K562 (cell line): ENCODE measurements at regions not wholly inside any gene's neighbourhood (a gene's known extent, or its start where the extent isn't known, plus 50 kb on each side); places are given as distances from the start of the nearest gene placed in this dataset.

Experiments
- CBX3 ChIP-seq, 2 experiments: IDR thresholded peaks; 1 replicate in 1 of 2; 2 replicates in 1 of 2; pipeline ENCODE4 v1.6.1; 2012; ENCODE audit warnings: inconsistent platforms in 2 of 2, low read length in 2 of 2, borderline replicate concordance in 1 of 2, control low read depth in 1 of 2
- CTCF ChIP-seq, 3 experiments: IDR thresholded peaks in 2 of 3; conservative IDR thresholded peaks in 1 of 3; 2 replicates each; pipeline ENCODE4 v1.5.1; 2011 to 2012; ENCODE audit warnings: low read length in 3 of 3, mild to moderate bottlenecking in 3 of 3, control low read depth in 2 of 3, improper control_type of control experiment in 1 of 3, inconsistent platforms in 1 of 3, low read depth in 1 of 3, mixed read lengths in 1 of 3, moderate library complexity in 1 of 3; ENCODE audit not compliant: insufficient read depth in 2 of 3
- FUS ChIP-seq: fragments of 200-400 bp; formaldehyde crosslinking; optimal IDR thresholded peaks from 2 replicates; pipeline ENCODE3; 2017; ENCODE audit warnings: low read depth, low read length
- KAT7 ChIP-seq: sonication (generic); formaldehyde crosslinking; IDR thresholded peaks from 2 replicates; pipeline ENCODE4 v1.8.0; 2022; ENCODE audit warnings: missing genetic modification reagents, mild to moderate bottlenecking, borderline replicate concordance
- KLF13 ChIP-seq: fragments of 450-650 bp; IDR thresholded peaks from 2 replicates; pipeline ENCODE4 v1.6.1; 2016; ENCODE audit warnings: missing genetic modification characterization, low read depth, mild to moderate bottlenecking, missing compliant biosample characterization, moderate library complexity, borderline replicate concordance
- NCOA2 ChIP-seq, 2 experiments: fragments of 450-650 bp; IDR thresholded peaks; 2 replicates each; pipeline ENCODE4 v1.6.1; 2018; ENCODE audit warnings: mild to moderate bottlenecking in 2 of 2, moderate library complexity in 1 of 2; ENCODE audit not compliant: partially characterized antibody in 2 of 2
- NR2C2 ChIP-seq, 2 experiments: fragments of 200-800 bp in 1 of 2; sonication (Bioruptor generic) in 1 of 2; sonication (generic) in 1 of 2; formaldehyde crosslinking in 1 of 2; IDR thresholded peaks; 2 replicates each; pipeline versions ENCODE4 v1.6.1 to v1.8.0; 2016 to 2022; ENCODE audit warnings: mild to moderate bottlenecking in 1 of 2, missing compliant biosample characterization in 1 of 2, missing genetic modification characterization in 1 of 2, missing genetic modification reagents in 1 of 2
- ZBTB7A ChIP-seq: IDR thresholded peaks from 2 replicates; pipeline ENCODE4 v1.6.1; 2011; ENCODE audit warnings: low read depth, mild to moderate bottlenecking, low read length, moderate library complexity, borderline replicate concordance; ENCODE audit not compliant: control insufficient read depth
- ZNF175 ChIP-seq: fragments of 200-800 bp; sonication (Bioruptor generic); IDR thresholded peaks from 2 replicates; pipeline ENCODE4 v1.6.1; 2016; ENCODE audit warnings: low read depth, mild to moderate bottlenecking, missing genetic modification characterization, missing compliant biosample characterization
- TF ChIP-seq, protein P1 (sequence below): sonication (generic); formaldehyde crosslinking; IDR thresholded peaks from 2 replicates; pipeline ENCODE4 v1.5.0; 2020; ENCODE audit warnings: missing genetic modification reagents
- TF ChIP-seq, protein P2 (sequence below), 2 experiments: fragments of 450-650 bp; formaldehyde crosslinking in 1 of 2; IDR thresholded peaks; 2 replicates each; pipeline versions ENCODE4 v1.4.0 to v1.6.1; 2014 to 2020; ENCODE audit warnings: mild to moderate bottlenecking in 2 of 2, borderline replicate concordance in 1 of 2, low read depth in 1 of 2

- TF ChIP-seq, protein P1, sequence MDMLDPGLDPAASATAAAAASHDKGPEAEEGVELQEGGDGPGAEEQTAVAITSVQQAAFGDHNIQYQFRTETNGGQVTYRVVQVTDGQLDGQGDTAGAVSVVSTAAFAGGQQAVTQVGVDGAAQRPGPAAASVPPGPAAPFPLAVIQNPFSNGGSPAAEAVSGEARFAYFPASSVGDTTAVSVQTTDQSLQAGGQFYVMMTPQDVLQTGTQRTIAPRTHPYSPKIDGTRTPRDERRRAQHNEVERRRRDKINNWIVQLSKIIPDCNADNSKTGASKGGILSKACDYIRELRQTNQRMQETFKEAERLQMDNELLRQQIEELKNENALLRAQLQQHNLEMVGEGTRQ (CRISPR knock-in tag): no peak
- TF ChIP-seq KAT7 (CRISPR knock-in tag) (no peak), ZBTB7A (no peak), CTCF (IDR thresholded peaks at IDR 0.05 in 2 of 3, conservative IDR thresholded peaks at IDR 0.05 in 1 of 3; ENCODE audit: insufficient read depth in 2 of 3, low read depth in 1 of 3, low read length in 3 of 3) (no peak), NCOA2 (IDR thresholded peaks at IDR 0.05; ENCODE audit: partially characterized antibody in 2 of 2) (no peak), CBX3 (IDR thresholded peaks at IDR 0.05; ENCODE audit: borderline replicate concordance in 1 of 2, low read length in 2 of 2) (no peak), ZNF175 (CRISPR knock-in tag) (no peak), FUS (no peak), NR2C2 (CRISPR knock-in tag; IDR thresholded peaks at IDR 0.05) (no peak), NR2C2 (tag; IDR thresholded peaks at IDR 0.05) (no peak), KLF13 (tag) (no peak)
- TF ChIP-seq, protein P2, sequence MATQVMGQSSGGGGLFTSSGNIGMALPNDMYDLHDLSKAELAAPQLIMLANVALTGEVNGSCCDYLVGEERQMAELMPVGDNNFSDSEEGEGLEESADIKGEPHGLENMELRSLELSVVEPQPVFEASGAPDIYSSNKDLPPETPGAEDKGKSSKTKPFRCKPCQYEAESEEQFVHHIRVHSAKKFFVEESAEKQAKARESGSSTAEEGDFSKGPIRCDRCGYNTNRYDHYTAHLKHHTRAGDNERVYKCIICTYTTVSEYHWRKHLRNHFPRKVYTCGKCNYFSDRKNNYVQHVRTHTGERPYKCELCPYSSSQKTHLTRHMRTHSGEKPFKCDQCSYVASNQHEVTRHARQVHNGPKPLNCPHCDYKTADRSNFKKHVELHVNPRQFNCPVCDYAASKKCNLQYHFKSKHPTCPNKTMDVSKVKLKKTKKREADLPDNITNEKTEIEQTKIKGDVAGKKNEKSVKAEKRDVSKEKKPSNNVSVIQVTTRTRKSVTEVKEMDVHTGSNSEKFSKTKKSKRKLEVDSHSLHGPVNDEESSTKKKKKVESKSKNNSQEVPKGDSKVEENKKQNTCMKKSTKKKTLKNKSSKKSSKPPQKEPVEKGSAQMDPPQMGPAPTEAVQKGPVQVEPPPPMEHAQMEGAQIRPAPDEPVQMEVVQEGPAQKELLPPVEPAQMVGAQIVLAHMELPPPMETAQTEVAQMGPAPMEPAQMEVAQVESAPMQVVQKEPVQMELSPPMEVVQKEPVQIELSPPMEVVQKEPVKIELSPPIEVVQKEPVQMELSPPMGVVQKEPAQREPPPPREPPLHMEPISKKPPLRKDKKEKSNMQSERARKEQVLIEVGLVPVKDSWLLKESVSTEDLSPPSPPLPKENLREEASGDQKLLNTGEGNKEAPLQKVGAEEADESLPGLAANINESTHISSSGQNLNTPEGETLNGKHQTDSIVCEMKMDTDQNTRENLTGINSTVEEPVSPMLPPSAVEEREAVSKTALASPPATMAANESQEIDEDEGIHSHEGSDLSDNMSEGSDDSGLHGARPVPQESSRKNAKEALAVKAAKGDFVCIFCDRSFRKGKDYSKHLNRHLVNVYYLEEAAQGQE (IDR thresholded peaks at IDR 0.05; ENCODE audit: borderline replicate concordance): no peak
- TF ChIP-seq, protein P2 (CRISPR knock-in tag; IDR thresholded peaks at IDR 0.05; ENCODE audit: low read depth): no peak
Observed at GRCh38 chr16:65917466-65917865, 449.0 kb upstream of the CDH5 start.
